ENCODE measurements at regions not wholly inside any gene's neighbourhood (a gene's known extent, or its start where the extent isn't known, plus 50 kb on each side); places are given as distances from the start of the nearest gene placed in this dataset.

- TF ChIP-seq CTCF (IDR thresholded peaks at IDR 0.05; ENCODE audit: low read length) (no peak), EZH2phosphoT487 (IDR thresholded peaks at IDR 0.05; ENCODE audit: low read length) (no peak), EZH2 (optimal IDR thresholded peaks at IDR 0.05; ENCODE audit: low read depth, low read length) (no peak)
- Histone ChIP-seq H3K27ac (ENCODE audit: low read length) (no peak overlapping the region), H3K4me1 (ENCODE audit: low read length) (no peaks in the 10 kb centered on the region), H3K4me2 (ENCODE audit: low read depth, low read length) (no peak overlapping the region), H3K4me3 (ENCODE audit: low read length) (no peak overlapping the region), H3K79me2 (ENCODE audit: low read length) (no peaks in the 10 kb centered on the region), H4K20me1 (ENCODE audit: insufficient read depth, low read length) (no peaks in the 10 kb centered on the region), H3K36me3 (replicated peaks; ENCODE audit: insufficient read depth, low read length) (no peaks in the 10 kb centered on the region), H3K9me3 (replicated peaks; ENCODE audit: insufficient read depth, low read length) (no peaks in the 10 kb centered on the region), H2AFZ (ENCODE audit: low read length) (no peak overlapping the region), H3K27me3 (replicated peaks; ENCODE audit: insufficient read depth, low read length) (no peaks in the 10 kb centered on the region), H3K9ac (ENCODE audit: low read length) (no peak overlapping the region), H3F3A (ENCODE audit: insufficient read depth, low read length) (no peaks in the 10 kb centered on the region), H3K9me2 (replicated peaks; ENCODE audit: insufficient read depth, low read length) (no peaks in the 10 kb centered on the region)
- no peak for DNase-seq
Observed at GRCh38 chr2:150824118-150824517, 336.7 kb upstream of the RND3 start.

DNA sequence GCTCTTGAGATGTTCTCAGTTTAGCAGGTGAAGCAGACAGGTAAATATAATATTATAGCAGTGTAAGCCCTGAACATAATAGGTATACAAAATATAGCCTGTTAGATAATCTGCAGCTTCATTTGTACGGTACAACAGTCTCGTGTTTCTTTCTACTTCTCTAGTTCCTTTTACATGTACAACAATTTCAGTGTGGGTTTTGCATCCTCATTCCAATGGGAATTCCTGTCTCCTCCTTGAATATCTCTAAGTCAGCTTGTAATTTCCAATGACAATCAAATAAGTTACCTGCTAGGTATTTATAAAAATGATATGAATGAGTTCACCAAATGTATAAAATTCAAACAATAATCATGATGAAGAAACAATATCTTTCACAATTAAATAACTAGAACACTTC, 330.0 kb upstream of the RND3 start:
- H3K27ac ChIP-seq (ENCODE audit: low read length) = no peak overlapping the region
- no peaks in the 10 kb centered on the region for H3K79me2 ChIP-seq (ENCODE audit: low read length)
- TF ChIP-seq EZH2 (optimal IDR thresholded peaks at IDR 0.05; ENCODE audit: low read depth, low read length) = no peak
- no peak for TF ChIP-seq EZH2phosphoT487 (IDR thresholded peaks at IDR 0.05; ENCODE audit: low read length)
- no peak for TF ChIP-seq CTCF (IDR thresholded peaks at IDR 0.05; ENCODE audit: low read length)
- no peak overlapping the region for H3K9ac ChIP-seq (ENCODE audit: low read length)
- H3K9me2 ChIP-seq (replicated peaks; ENCODE audit: insufficient read depth, low read length) = no peaks in the 10 kb centered on the region
- DNase-seq = no peak
- H3K27me3 ChIP-seq (replicated peaks; ENCODE audit: insufficient read depth, low read length) = no peaks in the 10 kb centered on the region
- H3K4me2 ChIP-seq (ENCODE audit: low read depth, low read length) = no peak overlapping the region
- H3K36me3 ChIP-seq (replicated peaks; ENCODE audit: insufficient read depth, low read length) = no peaks in the 10 kb centered on the region
- no peaks in the 10 kb centered on the region for H3K9me3 ChIP-seq (replicated peaks; ENCODE audit: insufficient read depth, low read length)
- H3K4me1 ChIP-seq (ENCODE audit: low read length) = no peaks in the 10 kb centered on the region
- H2AFZ ChIP-seq (ENCODE audit: low read length) = no peak overlapping the region
- H3K4me3 ChIP-seq (ENCODE audit: low read length) = no peak overlapping the region
- H4K20me1 ChIP-seq (ENCODE audit: insufficient read depth, low read length) = no peaks in the 10 kb centered on the region
- H3F3A ChIP-seq (ENCODE audit: insufficient read depth, low read length) = no peaks in the 10 kb centered on the region

DNA sequence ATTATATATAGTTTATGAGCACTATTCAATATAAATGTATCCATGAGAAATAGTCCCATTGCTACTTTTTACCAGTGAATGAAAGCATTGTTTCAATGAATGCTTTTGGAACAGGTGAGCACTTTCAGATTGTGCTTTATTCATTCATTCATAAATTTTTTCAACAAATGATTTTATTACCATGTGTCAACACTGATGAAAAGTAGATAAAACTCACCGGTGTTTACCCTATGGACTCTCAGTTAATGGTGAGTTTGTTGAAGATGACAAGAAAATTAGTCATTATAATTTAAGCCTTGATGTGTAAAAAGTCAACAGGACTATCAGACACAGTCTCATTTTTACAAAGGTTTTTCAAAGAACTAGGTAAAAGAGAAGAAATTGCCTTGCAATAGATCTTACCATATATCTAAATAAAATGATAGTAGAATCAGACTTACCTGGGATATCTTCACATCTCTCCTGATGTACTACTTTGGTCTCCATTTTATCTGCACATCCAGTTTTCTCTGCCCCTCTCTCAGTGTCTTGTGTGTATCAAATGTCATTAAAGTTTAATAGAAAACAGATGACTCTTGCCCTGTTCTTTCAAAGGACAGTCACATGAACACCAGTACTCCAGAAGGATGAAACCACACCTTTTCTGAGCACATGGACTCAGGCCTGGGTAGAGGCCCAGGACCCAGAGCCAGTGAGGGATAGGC, 325.3 kb upstream of the RND3 start:
- H3K4me3 ChIP-seq (ENCODE audit: low read length) = no peak overlapping the region
- DNase-seq = no peak
- TF ChIP-seq EZH2phosphoT487 (IDR thresholded peaks at IDR 0.05; ENCODE audit: low read length) = no peak
- TF ChIP-seq EZH2 (optimal IDR thresholded peaks at IDR 0.05; ENCODE audit: low read depth, low read length) = no peak
- no peak for TF ChIP-seq CTCF (IDR thresholded peaks at IDR 0.05; ENCODE audit: low read length)

More for the DNA sequence above, 325.3 kb upstream of the RND3 start:
- H3K27me3 ChIP-seq (replicated peaks; ENCODE audit: insufficient read depth, low read length) = no peaks in the 10 kb centered on the region
- no peaks in the 10 kb centered on the region for H3K36me3 ChIP-seq (replicated peaks; ENCODE audit: insufficient read depth, low read length)
- H3K9ac ChIP-seq (ENCODE audit: low read length) = no peak overlapping the region
- H3K27ac ChIP-seq (ENCODE audit: low read length) = no peak overlapping the region
- no peak overlapping the region for H3K4me2 ChIP-seq (ENCODE audit: low read depth, low read length)
- H3K4me1 ChIP-seq (ENCODE audit: low read length) = no peaks in the 10 kb centered on the region
- no peak overlapping the region for H2AFZ ChIP-seq (ENCODE audit: low read length)
- H3F3A ChIP-seq (ENCODE audit: insufficient read depth, low read length) = no peaks in the 10 kb centered on the region
- H3K79me2 ChIP-seq (ENCODE audit: low read length) = no peaks in the 10 kb centered on the region
- H3K9me3 ChIP-seq (replicated peaks; ENCODE audit: insufficient read depth, low read length) = no peaks in the 10 kb centered on the region
- H4K20me1 ChIP-seq (ENCODE audit: insufficient read depth, low read length) = no peaks in the 10 kb centered on the region
- no peaks in the 10 kb centered on the region for H3K9me2 ChIP-seq (replicated peaks; ENCODE audit: insufficient read depth, low read length)
